ENCODE measurements at regions not wholly inside any gene's neighbourhood (a gene's known extent, or its start where the extent isn't known, plus 50 kb on each side); places are given as distances from the start of the nearest gene placed in this dataset.

DNA sequence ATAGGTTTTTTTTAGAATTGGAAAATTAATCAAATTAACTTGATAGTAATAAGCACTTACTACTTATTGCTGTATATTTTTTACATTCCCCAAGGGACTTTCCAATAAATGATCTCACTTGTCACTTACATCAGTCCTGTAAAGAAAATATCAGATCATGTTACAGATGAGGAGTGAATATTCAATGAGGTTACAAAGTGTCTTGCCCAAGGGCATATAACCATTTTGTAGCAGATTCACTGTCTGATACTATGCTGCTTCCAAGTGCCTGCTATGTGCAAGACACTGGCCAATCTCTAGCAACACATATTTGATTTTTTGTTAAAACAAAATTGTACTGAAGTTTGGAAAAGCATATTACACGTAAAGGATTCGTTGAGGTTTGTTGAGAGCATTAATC, 1287.7 kb downstream of the FAM133A start:
- no peaks in the 10 kb centered on the region for H3K9me3 ChIP-seq (ENCODE audit: low read length)
- no peak for DNase-seq

GRCh38 chrX:94977562-94977961, 1303.6 kb downstream of the FAM133A start:
- CTCF ChIA-PET = no interaction called here
- H3K9ac ChIP-seq (ENCODE audit: low read length) = no peak overlapping the region
- TF ChIP-seq CTCF (conservative IDR thresholded peaks at IDR 0.05; ENCODE audit: low read depth, low read length) = no peak
- no peak for TF ChIP-seq EZH2phosphoT487 (IDR thresholded peaks at IDR 0.05; ENCODE audit: borderline replicate concordance, low read length)
- no peak for TF ChIP-seq EZH2 (IDR thresholded peaks at IDR 0.05; ENCODE audit: low read length, unreplicated experiment)
- no peaks in the 10 kb centered on the region for H3K36me3 ChIP-seq (ENCODE audit: low read depth, low read length)
- intact Hi-C loops (cut with micrococcal nuclease) = no loop called here
- no peaks in the 10 kb centered on the region for H3K79me2 ChIP-seq (ENCODE audit: low read length)
- no peak overlapping the region for H3K4me3 ChIP-seq (ENCODE audit: low read length)
- H3K4me1 ChIP-seq (ENCODE audit: insufficient read depth, low read length) = no peaks in the 10 kb centered on the region
- H3K9me2 ChIP-seq (replicated peaks; ENCODE audit: low read length) = no peaks in the 10 kb centered on the region
- POLR2A ChIA-PET (ENCODE audit: unreplicated experiment) = no interaction called here
- ATAC-seq = no peak
- BruUV-seq (replicated peaks) = no TSS peak
- H2AFZ ChIP-seq (ENCODE audit: low read length) = no peak overlapping the region
- no peak overlapping the region for H3K4me2 ChIP-seq (ENCODE audit: low read length)
- H3K27ac ChIP-seq (ENCODE audit: low read length) = no peak overlapping the region
- H3K9me3 ChIP-seq (ENCODE audit: low read length) = no peaks in the 10 kb centered on the region
- no peak for DNase-seq
- H3K27me3 ChIP-seq (ENCODE audit: low read length) = no peaks in the 10 kb centered on the region
- H3F3A ChIP-seq (ENCODE audit: low read length, unreplicated experiment) = no peaks in the 10 kb centered on the region
- H4K20me1 ChIP-seq (ENCODE audit: low read length) = no peaks in the 10 kb centered on the region

More for the DNA sequence above, 1287.7 kb downstream of the FAM133A start:
- TF ChIP-seq CTCF (conservative IDR thresholded peaks at IDR 0.05; ENCODE audit: low read depth, low read length) = no peak
- no peak for TF ChIP-seq EZH2 (IDR thresholded peaks at IDR 0.05; ENCODE audit: low read length, unreplicated experiment)
- TF ChIP-seq EZH2phosphoT487 (IDR thresholded peaks at IDR 0.05; ENCODE audit: borderline replicate concordance, low read length) = no peak
- BruUV-seq (replicated peaks) = no TSS peak
- ChIA-PET CTCF (no interaction called here), POLR2A (ENCODE audit: unreplicated experiment) (no interaction called here)
- Histone ChIP-seq H3K4me3 (ENCODE audit: low read length) (no peak overlapping the region), H3K36me3 (ENCODE audit: low read depth, low read length) (no peaks in the 10 kb centered on the region), H3K9me2 (replicated peaks; ENCODE audit: low read length) (no peaks in the 10 kb centered on the region), H3K27me3 (ENCODE audit: low read length) (no peaks in the 10 kb centered on the region), H3K79me2 (ENCODE audit: low read length) (no peaks in the 10 kb centered on the region), H3K4me1 (ENCODE audit: insufficient read depth, low read length) (no peaks in the 10 kb centered on the region), H3K9ac (ENCODE audit: low read length) (no peak overlapping the region), H3K4me2 (ENCODE audit: low read length) (no peak overlapping the region), H3F3A (ENCODE audit: low read length, unreplicated experiment) (no peaks in the 10 kb centered on the region), H4K20me1 (ENCODE audit: low read length) (no peaks in the 10 kb centered on the region), H2AFZ (ENCODE audit: low read length) (no peak overlapping the region), H3K27ac (ENCODE audit: low read length) (no peak overlapping the region)
- ATAC-seq = no peak
- intact Hi-C loops (cut with micrococcal nuclease) = no loop called here

DNA sequence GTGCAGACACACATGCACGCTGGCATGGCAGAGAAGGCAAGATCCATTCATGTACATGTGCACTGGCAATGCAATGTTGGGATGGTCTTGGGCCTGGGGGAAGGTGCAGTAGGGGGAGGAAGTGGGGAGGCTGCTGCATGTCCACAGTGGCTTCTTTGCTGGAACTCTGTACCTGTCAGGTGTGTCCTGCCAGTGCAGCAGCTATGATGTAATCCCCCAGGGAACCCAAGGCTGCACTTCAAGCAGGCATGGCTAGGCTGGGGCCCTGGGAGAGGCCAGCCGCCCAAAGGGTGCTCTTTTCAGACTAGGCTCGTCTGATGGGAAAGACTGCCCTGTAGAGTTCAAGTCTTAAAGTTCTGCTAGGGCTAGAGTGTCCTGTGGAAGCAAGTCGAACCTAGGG, 1304.0 kb downstream of the FAM133A start:
- intact Hi-C loops (cut with micrococcal nuclease) = no loop called here
- H4K20me1 ChIP-seq (ENCODE audit: low read length) = no peaks in the 10 kb centered on the region
- no peaks in the 10 kb centered on the region for H3K36me3 ChIP-seq (ENCODE audit: low read depth, low read length)
- no peak overlapping the region for H3K4me2 ChIP-seq (ENCODE audit: low read length)
- no peak overlapping the region for H3K9ac ChIP-seq (ENCODE audit: low read length)
- no peaks in the 10 kb centered on the region for H3K9me2 ChIP-seq (replicated peaks; ENCODE audit: low read length)
- POLR2A ChIA-PET (ENCODE audit: unreplicated experiment) = no interaction called here
- H3K79me2 ChIP-seq (ENCODE audit: low read length) = no peaks in the 10 kb centered on the region
- TF ChIP-seq CTCF (conservative IDR thresholded peaks at IDR 0.05; ENCODE audit: low read depth, low read length) (no peak), EZH2 (IDR thresholded peaks at IDR 0.05; ENCODE audit: low read length, unreplicated experiment) (no peak)
- no peaks in the 10 kb centered on the region for H3K4me1 ChIP-seq (ENCODE audit: insufficient read depth, low read length)
- H3K9me3 ChIP-seq (ENCODE audit: low read length) = no peaks in the 10 kb centered on the region
- H3K27me3 ChIP-seq (ENCODE audit: low read length) = no peaks in the 10 kb centered on the region
- H3K27ac ChIP-seq (ENCODE audit: low read length) = no peak overlapping the region
- no TSS peak for BruUV-seq (replicated peaks)
- ATAC-seq = no peak
- H2AFZ ChIP-seq (ENCODE audit: low read length) = no peak overlapping the region
- H3K4me3 ChIP-seq (ENCODE audit: low read length) = no peak overlapping the region
- CTCF ChIA-PET = no interaction called here
- no peak for DNase-seq
- H3F3A ChIP-seq (ENCODE audit: low read length, unreplicated experiment) = no peaks in the 10 kb centered on the region
